Naive thymus-derived CD4-positive, alpha-beta T cell (primary cell): ENCODE measurements at regions not wholly inside any gene's neighbourhood (a gene's known extent, or its start where the extent isn't known, plus 50 kb on each side); places are given as distances from the start of the nearest gene placed in this dataset.

Experiments used
- ATAC-seq: fragments of 150-1000 bp; cut with Tn5 transposase; 2 replicates; pipeline ENCODE4 v1.10.0; 2021; ENCODE audit warnings: mild to moderate bottlenecking, moderate library complexity
- CTCF ChIA-PET: fragments of 350-600 bp; sonication (Branson Sonifier 250); formaldehyde crosslinking; loops from one replicate; lab custom pipeline; 2021; ENCODE audit warnings: antibody characterized with exemption; lab: Charles Lee
- POLR2A ChIA-PET: fragments of 350-600 bp; sonication (Branson Sonifier 250); formaldehyde crosslinking; loops from one replicate; lab custom pipeline; 2021; ENCODE audit warnings: antibody characterized with exemption, inconsistent platforms; lab: Charles Lee
- DNase-seq, 9 donors: peaks; one replicate each; pipeline versions ENCODE4 v3.0.0 to v3.0.0-alpha.2; 2020 to 2022; ENCODE audit warnings: mixed read lengths in 1 of 9
- H3K27ac ChIP-seq: one replicate; pipeline ENCODE4 v1.7.0; 2013; ENCODE audit warnings: mild to moderate bottlenecking, low read depth, low read length, moderate library complexity
- H3K27me3 ChIP-seq, 2 donors: one replicate each; pipeline ENCODE4 v1.7.0; 2013; ENCODE audit warnings: low read length in 2 of 2, mild to moderate bottlenecking in 2 of 2, moderate library complexity in 2 of 2; ENCODE audit not compliant: control insufficient read depth in 2 of 2, insufficient read depth in 2 of 2
- H3K36me3 ChIP-seq, 3 experiments: 1 replicate in 2 of 3; 2 replicates in 1 of 3; pipeline ENCODE4 v1.7.0; 2013; ENCODE audit warnings: low read length in 3 of 3, mild to moderate bottlenecking in 3 of 3, moderate library complexity in 1 of 3; ENCODE audit not compliant: insufficient read depth in 3 of 3, control insufficient read depth in 2 of 3
- H3K4me1 ChIP-seq, 2 donors: one replicate each; pipeline ENCODE4 v1.7.0; 2013; ENCODE audit warnings: low read length in 2 of 2, mild to moderate bottlenecking in 2 of 2, moderate library complexity in 1 of 2; ENCODE audit not compliant: control insufficient read depth in 2 of 2, insufficient read depth in 2 of 2
- H3K4me3 ChIP-seq: 2 replicates; pipeline ENCODE4 v1.7.0; 2013; ENCODE audit warnings: mild to moderate bottlenecking, low read length
- H3K9me3 ChIP-seq, 3 experiments: 1 replicate in 2 of 3; 2 replicates in 1 of 3; pipeline ENCODE4 v1.7.0; 2013; ENCODE audit warnings: low read length in 3 of 3; ENCODE audit not compliant: control insufficient read depth in 2 of 3
- H3K27ac Mint-ChIP-seq, 9 donors: one replicate each; pipeline ENCODE4 v1.8.0; 2020 to 2022; ENCODE audit warnings: mixed read lengths in 9 of 9, mild to moderate bottlenecking in 8 of 9, moderate library complexity in 5 of 9, inconsistent platforms in 2 of 9
- H3K27me3 Mint-ChIP-seq, 5 donors: one replicate each; pipeline ENCODE4 v1.8.0; 2021 to 2022; ENCODE audit warnings: mixed read lengths in 5 of 5, mild to moderate bottlenecking in 1 of 5
- H3K36me3 Mint-ChIP-seq, 5 donors: one replicate each; pipeline ENCODE4 v1.8.0; 2020 to 2022; ENCODE audit warnings: mixed read lengths in 5 of 5, mild to moderate bottlenecking in 3 of 5, inconsistent platforms in 1 of 5
- H3K4me1 Mint-ChIP-seq, 7 donors: one replicate each; pipeline ENCODE4 v1.8.0; 2020 to 2022; ENCODE audit warnings: mixed read lengths in 7 of 7, mild to moderate bottlenecking in 3 of 7, inconsistent platforms in 1 of 7
- H3K4me3 Mint-ChIP-seq, 10 donors: one replicate each; pipeline ENCODE4 v1.8.0; 2020 to 2022; ENCODE audit warnings: mild to moderate bottlenecking in 10 of 10, mixed read lengths in 10 of 10, moderate library complexity in 6 of 10, inconsistent platforms in 2 of 10
- H3K9me3 Mint-ChIP-seq, 11 donors: one replicate each; pipeline ENCODE4 v1.8.0; 2020 to 2022; ENCODE audit warnings: mixed read lengths in 11 of 11, mild to moderate bottlenecking in 4 of 11, inconsistent platforms in 1 of 11, moderate library complexity in 1 of 11
- intact Hi-C, 2 donors: fragments of 100-400 bp; cut with micrococcal nuclease; formaldehyde crosslinking; loops; one replicate each; pipeline ENCODE4 v1.15.1; 2023

DNA sequence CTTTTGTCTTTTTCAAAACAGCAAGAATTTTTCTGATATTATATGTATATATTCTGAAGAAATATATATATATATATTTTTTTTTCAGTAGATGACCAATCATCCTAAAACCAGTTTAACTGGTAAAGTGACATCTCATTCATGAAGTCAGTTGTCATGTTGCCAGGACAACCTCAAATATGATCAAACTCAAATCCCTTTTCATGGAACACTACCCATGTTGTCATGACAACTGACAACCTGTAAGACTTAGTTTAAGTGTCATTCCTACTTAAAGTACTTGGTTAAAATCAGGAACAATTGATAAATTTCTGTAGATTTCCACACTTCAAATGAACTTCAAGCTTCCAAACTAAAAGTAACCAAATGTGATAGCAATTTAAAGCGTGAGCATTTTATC, 101.8 kb upstream of the ERBB4 start:
- CTCF ChIA-PET: no interaction called here
- intact Hi-C loops: no loop called here

DNA sequence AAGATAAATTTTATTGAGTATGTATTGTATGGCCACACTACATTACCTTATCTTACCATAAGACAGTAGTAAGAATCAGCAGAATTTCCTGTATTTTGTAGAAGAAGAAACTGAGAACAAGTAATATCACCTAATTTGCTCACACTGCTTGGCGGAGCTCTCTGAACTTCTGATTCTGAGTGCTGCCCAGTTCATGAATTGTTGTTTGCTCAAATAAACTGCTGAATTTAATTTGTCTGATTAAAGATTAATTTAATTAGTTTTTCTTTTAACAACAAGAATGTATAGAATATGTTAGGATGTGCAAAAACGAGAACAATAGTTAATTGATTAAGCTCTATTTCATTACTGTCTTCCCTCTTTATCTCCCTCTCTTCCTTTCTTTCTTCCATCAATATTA, 100.1 kb upstream of the ERBB4 start:
- ATAC-seq (no peak), DNase-seq (no peak)
- POLR2A ChIA-PET: no interaction called here
- peaks cover 0 to 14% (median 0%) of the 10 kb centered on the region in 11 donors for H3K9me3 Mint-ChIP-seq
- H3K9me3 ChIP-seq: no peaks in the 10 kb centered on the region
- no peak overlapping the region for H3K4me3 Mint-ChIP-seq
- no peaks in the 10 kb centered on the region for H3K27me3 Mint-ChIP-seq
- H3K27ac ChIP-seq: no peak overlapping the region
- H3K36me3 ChIP-seq: no peaks in the 10 kb centered on the region
- no peaks in the 10 kb centered on the region for H3K4me1 ChIP-seq
- H3K4me3 ChIP-seq: no peak overlapping the region
- peaks cover 0 to 3% (median 0%) of the 10 kb centered on the region in 5 donors for H3K36me3 Mint-ChIP-seq
- no peaks in the 10 kb centered on the region for H3K4me1 Mint-ChIP-seq
- H3K27ac Mint-ChIP-seq: no peak overlapping the region
- no peaks in the 10 kb centered on the region for H3K27me3 ChIP-seq
- CTCF ChIA-PET: no interaction called here
- intact Hi-C loops: no loop called here

More for the DNA sequence above, 101.8 kb upstream of the ERBB4 start:
- Mint-ChIP-seq H3K27ac (no peak overlapping the region), H3K9me3 (peaks cover 0 to 14% (median 0%) of the 10 kb centered on the region in 11 donors), H3K4me1 (no peaks in the 10 kb centered on the region), H3K4me3 (no peak overlapping the region), H3K36me3 (peaks cover 0 to 3% (median 0%) of the 10 kb centered on the region in 5 donors), H3K27me3 (peaks cover 0 to 5% (median 3%) of the 10 kb centered on the region in 5 donors)
- no peak for ATAC-seq
- no peak for DNase-seq
- H3K9me3 ChIP-seq: no peaks in the 10 kb centered on the region
- H3K4me3 ChIP-seq: no peak overlapping the region
- no peaks in the 10 kb centered on the region for H3K36me3 ChIP-seq
- POLR2A ChIA-PET: no interaction called here
- H3K27ac ChIP-seq: no peak overlapping the region
- no peaks in the 10 kb centered on the region for H3K4me1 ChIP-seq
- no peaks in the 10 kb centered on the region for H3K27me3 ChIP-seq

DNA sequence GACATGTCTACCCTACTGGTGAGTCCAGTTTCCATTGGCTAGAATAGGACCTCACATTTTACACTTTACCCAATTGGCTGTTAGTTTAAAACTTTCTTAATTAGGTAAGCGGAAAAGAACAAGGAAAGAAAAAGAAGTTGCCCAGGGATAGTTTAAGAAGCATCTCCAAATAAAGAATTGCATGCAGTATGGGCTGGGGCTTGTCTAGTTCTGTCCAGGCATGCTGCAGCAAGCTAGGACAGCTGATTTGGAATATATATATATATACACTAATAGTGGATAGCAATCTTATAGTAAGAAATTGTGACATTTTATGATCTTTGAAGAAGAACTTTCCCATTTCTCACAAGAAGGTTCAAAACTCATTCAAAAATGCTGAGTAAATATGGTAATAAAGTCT, 90.0 kb upstream of the ERBB4 start:
- no peak overlapping the region for H3K4me3 Mint-ChIP-seq
- no peaks in the 10 kb centered on the region for H3K4me1 Mint-ChIP-seq
- H3K4me3 ChIP-seq: no peak overlapping the region
- DNase-seq: no peak
- H3K27me3 ChIP-seq: no peaks in the 10 kb centered on the region
- no peaks in the 10 kb centered on the region for H3K9me3 ChIP-seq
- H3K9me3 Mint-ChIP-seq: peaks cover 0 to 13% (median 3%) of the 10 kb centered on the region in 11 donors
- no peak for ATAC-seq
- H3K36me3 Mint-ChIP-seq: no peaks in the 10 kb centered on the region
- ChIA-PET CTCF (no interaction called here), POLR2A (no interaction called here)
- intact Hi-C loops: no loop called here
- H3K27ac Mint-ChIP-seq: no peak overlapping the region
- H3K27ac ChIP-seq: no peak overlapping the region
- no peaks in the 10 kb centered on the region for H3K36me3 ChIP-seq
- H3K4me1 ChIP-seq: no peaks in the 10 kb centered on the region
- no peaks in the 10 kb centered on the region for H3K27me3 Mint-ChIP-seq

DNA sequence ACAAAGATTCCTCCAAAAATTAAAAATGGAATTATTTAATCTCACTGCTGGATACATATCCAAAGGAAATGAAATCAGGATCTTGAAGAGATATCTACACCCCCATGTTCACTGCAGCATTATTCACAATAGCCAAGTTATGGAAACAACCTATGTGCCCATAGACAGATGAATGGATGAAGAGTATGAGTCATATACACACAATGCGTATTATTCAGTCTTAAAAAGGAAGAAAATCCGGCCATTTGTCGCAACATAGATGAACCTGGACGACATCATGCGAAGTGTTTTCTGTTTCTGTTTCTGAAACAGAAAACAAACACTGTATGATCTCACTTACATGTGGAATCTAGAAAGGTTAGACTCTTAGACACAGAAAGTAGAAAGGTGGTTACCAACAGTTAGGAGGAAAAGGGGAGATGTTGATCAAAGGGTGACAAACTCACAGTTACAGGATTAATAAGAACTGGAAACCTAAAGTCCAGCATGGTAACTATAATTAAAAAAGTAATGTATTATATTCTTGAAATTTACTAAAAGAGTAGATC, 87.8 kb upstream of the ERBB4 start:
- Mint-ChIP-seq H3K27ac (no peak overlapping the region), H3K27me3 (no peaks in the 10 kb centered on the region), H3K36me3 (no peaks in the 10 kb centered on the region), H3K9me3 (peaks cover 0 to 20% (median 4%) of the 10 kb centered on the region in 11 donors), H3K4me3 (no peak overlapping the region), H3K4me1 (no peaks in the 10 kb centered on the region)
- ATAC-seq: no peak
- ChIA-PET CTCF (no interaction called here), POLR2A (no interaction called here)
- Histone ChIP-seq H3K36me3 (no peaks in the 10 kb centered on the region), H3K27ac (no peak overlapping the region), H3K27me3 (no peaks in the 10 kb centered on the region), H3K4me3 (no peak overlapping the region), H3K9me3 (no peaks in the 10 kb centered on the region), H3K4me1 (no peaks in the 10 kb centered on the region)
- intact Hi-C loops: no loop called here
- no peak for DNase-seq

DNA sequence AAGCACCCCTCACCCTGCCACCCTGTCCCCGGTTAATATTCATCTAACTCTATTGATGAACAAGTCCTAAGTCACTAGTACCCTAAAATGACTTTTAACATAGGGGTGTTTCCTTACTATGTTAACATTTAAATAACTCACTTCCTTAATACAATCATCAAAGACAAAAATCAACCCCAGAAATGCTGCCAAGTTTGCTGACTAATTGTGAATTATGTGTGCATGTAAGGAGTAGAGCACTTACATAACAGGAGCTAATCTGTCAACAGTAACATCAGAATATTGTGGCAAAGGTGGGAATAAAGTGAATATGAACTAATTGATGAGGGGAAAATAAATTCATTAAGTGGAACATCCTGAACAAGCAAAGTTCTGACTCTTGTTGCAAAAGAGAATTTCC, 81.4 kb upstream of the ERBB4 start:
- Histone ChIP-seq H3K27me3 (no peaks in the 10 kb centered on the region), H3K27ac (no peak overlapping the region), H3K4me1 (no peaks in the 10 kb centered on the region), H3K9me3 (no peaks in the 10 kb centered on the region), H3K36me3 (no peaks in the 10 kb centered on the region), H3K4me3 (no peak overlapping the region)
- ATAC-seq (no peak), DNase-seq (no peak)
- Mint-ChIP-seq H3K4me1 (no peaks in the 10 kb centered on the region), H3K4me3 (no peak overlapping the region), H3K9me3 (peaks cover 0 to 26% (median 0%) of the 10 kb centered on the region in 11 donors), H3K36me3 (no peaks in the 10 kb centered on the region), H3K27ac (no peak overlapping the region), H3K27me3 (peaks cover 0 to 6% (median 0%) of the 10 kb centered on the region in 5 donors)
- POLR2A ChIA-PET: no interaction called here
- CTCF ChIA-PET: no interaction called here
- intact Hi-C loops: no loop called here

DNA sequence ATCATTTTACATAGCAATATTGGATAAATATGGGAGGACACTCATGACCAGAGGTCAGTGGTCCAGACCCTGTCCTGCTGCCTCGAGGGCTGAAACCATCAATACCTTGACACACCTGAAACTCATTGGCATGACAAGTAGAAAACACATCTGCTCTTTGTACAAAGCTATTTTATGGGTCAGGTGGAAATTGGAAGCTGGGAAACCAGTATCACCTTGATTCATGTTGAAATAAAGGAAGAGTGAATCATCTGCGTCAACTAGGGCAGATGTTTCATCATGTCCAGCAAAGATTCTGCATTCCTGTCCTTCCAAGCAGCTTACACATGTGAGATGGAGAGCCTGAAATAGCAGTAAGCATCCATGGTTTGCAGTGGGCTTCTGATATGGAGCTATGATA, 80.0 kb upstream of the ERBB4 start:
- Histone ChIP-seq H3K9me3 (no peaks in the 10 kb centered on the region), H3K4me1 (no peaks in the 10 kb centered on the region), H3K4me3 (no peak overlapping the region), H3K36me3 (no peaks in the 10 kb centered on the region), H3K27me3 (no peaks in the 10 kb centered on the region), H3K27ac (no peak overlapping the region)
- ATAC-seq (no peak), DNase-seq (no peak)
- intact Hi-C loops: no loop called here
- Mint-ChIP-seq H3K9me3 (peaks cover 0 to 26% (median 0%) of the 10 kb centered on the region in 11 donors), H3K27ac (no peak overlapping the region), H3K4me1 (no peaks in the 10 kb centered on the region), H3K36me3 (no peaks in the 10 kb centered on the region), H3K4me3 (no peak overlapping the region), H3K27me3 (peaks cover 0 to 6% (median 0%) of the 10 kb centered on the region in 5 donors)
- POLR2A ChIA-PET: no interaction called here
- CTCF ChIA-PET: no interaction called here

DNA sequence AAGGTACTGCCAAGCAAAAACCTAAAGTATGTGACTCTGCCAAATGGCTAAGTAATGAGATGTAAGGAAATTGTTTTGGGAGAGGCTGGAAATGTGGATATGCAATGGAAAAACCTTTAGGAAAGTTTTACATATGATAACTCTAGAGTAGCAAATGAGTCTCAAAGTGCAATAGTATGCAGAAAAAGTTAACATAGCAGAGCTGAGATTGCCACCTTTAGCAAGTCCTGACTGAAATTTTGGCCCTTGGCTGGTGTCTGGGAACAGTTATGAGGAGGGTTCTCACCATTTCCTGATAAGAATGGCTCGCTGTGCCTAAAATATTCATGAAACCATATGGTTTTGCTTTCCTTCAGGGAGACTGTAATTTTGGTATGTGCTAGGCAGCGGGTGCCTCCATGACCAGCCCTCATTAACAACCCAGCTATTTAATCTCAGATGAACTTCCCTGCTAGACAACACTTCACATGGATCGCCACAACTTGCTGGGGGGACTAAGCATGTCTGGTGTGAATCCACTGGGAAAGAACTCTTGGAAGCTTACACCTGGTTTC, 72.3 kb upstream of the ERBB4 start:
- peaks cover 0 to 11% (median 0%) of the 10 kb centered on the region in 11 donors for H3K9me3 Mint-ChIP-seq
- Histone ChIP-seq H3K36me3 (no peaks in the 10 kb centered on the region), H3K27me3 (no peaks in the 10 kb centered on the region), H3K4me3 (no peak overlapping the region), H3K9me3 (no peaks in the 10 kb centered on the region), H3K4me1 (no peaks in the 10 kb centered on the region), H3K27ac (no peak overlapping the region)
- POLR2A ChIA-PET: no interaction called here
- H3K27ac Mint-ChIP-seq: no peak overlapping the region
- ATAC-seq: no peak
- H3K4me1 Mint-ChIP-seq: no peaks in the 10 kb centered on the region
- H3K36me3 Mint-ChIP-seq: no peaks in the 10 kb centered on the region
- intact Hi-C loops: no loop called here
- no peak overlapping the region for H3K4me3 Mint-ChIP-seq
- no peaks in the 10 kb centered on the region for H3K27me3 Mint-ChIP-seq
- no peak for DNase-seq
- CTCF ChIA-PET: no interaction called here
